ACC112 (cell line): ENCODE measurements at regions not wholly inside any gene's neighbourhood (a gene's known extent, or its start where the extent isn't known, plus 50 kb on each side); places are given as distances from the start of the nearest gene placed in this dataset.

ENCODE experiments used
- H2AFZ ChIP-seq: fragments of 200-600 bp; sonication (generic); one replicate; pipeline ENCODE4 v1.6.0; 2017; ENCODE audit warnings: antibody characterized with exemption, low read length; ENCODE audit not compliant: unreplicated experiment
- H3K27ac ChIP-seq: fragments of 200-600 bp; sonication (generic); 2 replicates; pipeline ENCODE4 v1.5.1; 2014; ENCODE audit warnings: low read depth, mild to moderate bottlenecking, antibody characterized with exemption, low read length, moderate library complexity
- H3K27me3 ChIP-seq: fragments of 200-600 bp; sonication (generic); 2 replicates; pipeline ENCODE4 v1.6.1; 2014; ENCODE audit warnings: mild to moderate bottlenecking, antibody characterized with exemption, low read length, moderate library complexity, mixed read lengths; ENCODE audit not compliant: insufficient read depth
- H3K36me3 ChIP-seq: fragments of 200-600 bp; sonication (generic); 2 replicates; pipeline ENCODE4 v1.6.1; 2016; ENCODE audit warnings: mild to moderate bottlenecking, antibody characterized with exemption, low read length, moderate library complexity, mixed read lengths; ENCODE audit not compliant: insufficient read depth
- H3K4me1 ChIP-seq: fragments of 200-600 bp; sonication (generic); one replicate; pipeline ENCODE4 v1.6.1; 2016; ENCODE audit warnings: low read length, mixed read lengths; ENCODE audit not compliant: insufficient read depth, unreplicated experiment, control insufficient read depth
- H3K4me3 ChIP-seq: fragments of 200-600 bp; sonication (generic); 2 replicates; pipeline ENCODE4 v1.5.1; 2014; ENCODE audit warnings: mild to moderate bottlenecking, low read depth, low read length
- H3K79me2 ChIP-seq: fragments of 200-600 bp; sonication (generic); one replicate; pipeline ENCODE4 v1.6.0; 2016; ENCODE audit warnings: low read length; ENCODE audit not compliant: control insufficient read depth, unreplicated experiment, insufficient read depth

DNA sequence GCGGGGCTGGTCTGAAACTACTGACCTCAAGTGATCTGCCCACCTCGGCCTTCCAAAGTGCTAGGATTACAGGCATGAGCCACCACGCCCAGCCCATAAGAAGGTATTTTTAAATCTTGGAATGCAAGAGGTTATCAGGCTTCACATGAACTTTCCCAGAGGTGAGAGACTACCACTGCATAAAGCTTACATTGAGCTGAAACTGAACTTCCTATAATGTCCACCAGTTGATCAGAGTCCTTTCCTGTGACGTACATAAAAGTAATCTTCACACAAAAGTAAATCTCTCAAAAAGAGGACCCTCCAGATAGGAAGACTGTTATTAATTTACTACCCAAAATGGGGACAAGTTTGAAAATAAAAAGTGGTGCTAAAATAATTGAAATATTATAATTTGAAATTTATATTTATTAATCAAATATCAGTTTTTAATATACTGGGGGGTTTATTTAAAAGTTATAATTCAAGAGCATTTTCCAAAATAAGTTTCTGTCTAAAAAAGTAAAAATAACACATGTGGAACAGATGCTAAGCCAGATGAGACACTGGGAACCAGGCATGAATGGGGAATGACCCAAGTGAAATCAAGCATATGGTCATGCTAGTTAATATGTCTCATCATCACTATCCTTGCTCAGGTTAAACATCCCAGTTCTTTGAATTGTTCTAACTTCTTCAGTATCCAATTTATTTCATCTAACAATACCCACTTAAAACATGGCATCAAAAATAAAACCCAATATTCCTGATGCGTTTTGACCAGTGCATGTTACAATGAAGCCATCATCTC lies 269.9 kb upstream of the UBE2E2 start:
- no peak overlapping the region for H3K27ac ChIP-seq

DNA sequence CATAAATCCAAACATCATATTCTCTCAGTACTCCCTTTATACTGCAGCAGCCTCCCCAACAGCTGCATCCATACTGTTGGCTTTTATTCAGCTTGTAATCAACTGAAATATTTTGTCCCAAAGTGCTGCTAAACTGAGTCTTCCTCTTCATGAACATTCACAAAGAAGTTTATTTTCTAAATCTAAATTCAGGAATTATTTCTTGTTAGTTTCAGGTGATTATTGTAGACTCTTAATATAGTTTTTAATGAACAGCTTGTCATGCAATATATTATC lies 269.3 kb upstream of the UBE2E2 start:
- Histone ChIP-seq H3K27me3 (no peaks in the 10 kb centered on the region), H3K4me3 (no peak overlapping the region), H3K27ac (no peak overlapping the region), H3K36me3 (no peaks in the 10 kb centered on the region), H3K4me1 (no peaks in the 10 kb centered on the region), H3K79me2 (no peaks in the 10 kb centered on the region), H2AFZ (no peak overlapping the region)

More for the DNA sequence above, 269.9 kb upstream of the UBE2E2 start:
- Histone ChIP-seq H3K4me3 (no peak overlapping the region), H3K36me3 (no peaks in the 10 kb centered on the region), H3K27me3 (no peaks in the 10 kb centered on the region), H2AFZ (no peak overlapping the region), H3K79me2 (no peaks in the 10 kb centered on the region), H3K4me1 (no peaks in the 10 kb centered on the region)

DNA sequence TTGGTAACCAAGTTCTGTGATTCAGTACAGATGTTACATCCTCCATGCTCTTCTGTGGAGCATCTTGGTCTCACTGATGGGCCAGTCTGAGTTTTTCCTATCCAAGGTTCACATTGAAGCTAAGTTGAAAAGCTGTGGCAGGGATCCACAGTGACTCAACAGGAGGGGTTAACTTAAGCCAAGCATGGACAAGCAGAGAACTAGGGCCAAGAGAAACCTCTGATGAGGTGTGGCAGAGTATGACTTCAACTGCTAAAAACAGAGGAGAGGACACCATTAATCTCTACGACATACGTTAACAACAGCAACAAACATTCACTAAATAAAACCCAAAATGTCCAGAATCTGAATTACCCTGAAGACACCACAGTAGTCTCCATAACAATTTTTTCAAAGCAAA lies 268.1 kb upstream of the UBE2E2 start:
- H3K27ac ChIP-seq, result no peak overlapping the region
- no peaks in the 10 kb centered on the region for H3K27me3 ChIP-seq

DNA sequence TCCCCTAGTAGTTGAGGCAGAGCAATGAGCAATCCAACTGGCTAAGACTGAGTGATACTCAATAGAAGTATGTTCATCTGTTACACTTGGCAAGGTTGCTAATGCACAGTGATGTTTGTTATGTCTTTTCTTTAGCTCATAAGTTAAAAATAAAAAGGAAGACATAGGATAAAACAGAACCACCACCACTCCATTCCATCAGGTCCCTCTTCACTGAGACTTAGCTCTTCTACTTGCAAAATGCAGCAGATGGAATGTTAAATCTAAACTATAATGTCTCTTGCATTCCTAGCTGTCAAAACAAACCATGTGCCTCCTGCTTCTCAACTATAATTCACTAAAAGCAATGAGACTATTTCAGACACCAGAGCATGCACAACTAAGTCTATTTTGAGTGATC lies 265.6 kb upstream of the UBE2E2 start:
- Histone ChIP-seq H3K4me3 (no peak overlapping the region), H3K4me1 (no peaks in the 10 kb centered on the region), H3K36me3 (no peaks in the 10 kb centered on the region), H3K27ac (no peak overlapping the region), H3K27me3 (peaks cover 4% of the 10 kb centered on the region; the same call in 1 of the 2 replicates), H2AFZ (no peak overlapping the region), H3K79me2 (no peaks in the 10 kb centered on the region)

More for the DNA sequence above, 268.1 kb upstream of the UBE2E2 start:
- no peaks in the 10 kb centered on the region for H3K79me2 ChIP-seq
- H3K4me1 ChIP-seq, result no peaks in the 10 kb centered on the region
- no peaks in the 10 kb centered on the region for H3K36me3 ChIP-seq
- no peak overlapping the region for H3K4me3 ChIP-seq
- H2AFZ ChIP-seq, result no peak overlapping the region

DNA sequence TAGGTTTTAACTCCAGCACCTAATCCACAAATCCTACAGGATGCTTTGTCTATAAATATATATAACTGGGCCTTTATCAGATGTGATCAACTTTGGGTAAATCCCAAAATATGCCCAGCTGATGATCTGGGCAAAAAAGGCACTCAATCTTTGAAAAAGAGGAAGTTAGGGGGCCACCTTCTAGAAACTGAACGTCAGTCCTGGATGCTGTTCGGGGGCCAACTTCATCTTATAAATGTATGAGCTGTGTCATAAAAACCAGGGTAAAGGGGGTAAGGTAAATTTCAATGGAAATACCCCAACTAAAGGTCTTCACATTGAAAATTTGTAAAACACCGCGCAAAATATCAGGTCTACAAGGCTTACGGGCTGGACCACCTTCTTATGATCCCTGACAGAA lies 264.4 kb upstream of the UBE2E2 start:
- Histone ChIP-seq H3K36me3 (no peaks in the 10 kb centered on the region), H3K4me1 (no peaks in the 10 kb centered on the region), H2AFZ (no peak overlapping the region), H3K79me2 (no peaks in the 10 kb centered on the region), H3K27ac (no peak overlapping the region), H3K4me3 (no peak overlapping the region), H3K27me3 (peaks cover 4% of the 10 kb centered on the region; the same call in 1 of the 2 replicates)

DNA sequence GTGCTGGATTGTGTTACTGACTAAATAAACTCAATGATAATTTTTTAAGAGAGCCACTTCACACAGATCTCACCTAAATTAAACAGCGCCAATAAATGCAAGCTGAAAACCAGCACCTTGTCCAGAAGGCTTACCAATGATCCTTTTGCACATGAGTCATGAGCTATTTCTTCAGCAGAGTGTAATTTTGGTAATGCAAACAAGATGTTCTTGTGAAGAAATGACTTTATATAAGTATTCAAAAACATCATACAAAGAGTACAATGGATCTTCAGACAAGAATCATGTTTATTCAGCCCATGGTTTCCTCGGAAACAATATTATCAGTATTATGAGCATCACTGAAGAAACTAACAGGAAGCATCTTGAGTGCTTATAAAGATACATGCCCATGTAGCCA lies 263.8 kb upstream of the UBE2E2 start:
- no peaks in the 10 kb centered on the region for H3K4me1 ChIP-seq
- no peak overlapping the region for H3K4me3 ChIP-seq
- H3K36me3 ChIP-seq, result no peaks in the 10 kb centered on the region
- no peaks in the 10 kb centered on the region for H3K79me2 ChIP-seq
- no peak overlapping the region for H2AFZ ChIP-seq
- H3K27me3 ChIP-seq, result peaks cover 4% of the 10 kb centered on the region; the same call in 1 of the 2 replicates
- no peak overlapping the region for H3K27ac ChIP-seq

DNA sequence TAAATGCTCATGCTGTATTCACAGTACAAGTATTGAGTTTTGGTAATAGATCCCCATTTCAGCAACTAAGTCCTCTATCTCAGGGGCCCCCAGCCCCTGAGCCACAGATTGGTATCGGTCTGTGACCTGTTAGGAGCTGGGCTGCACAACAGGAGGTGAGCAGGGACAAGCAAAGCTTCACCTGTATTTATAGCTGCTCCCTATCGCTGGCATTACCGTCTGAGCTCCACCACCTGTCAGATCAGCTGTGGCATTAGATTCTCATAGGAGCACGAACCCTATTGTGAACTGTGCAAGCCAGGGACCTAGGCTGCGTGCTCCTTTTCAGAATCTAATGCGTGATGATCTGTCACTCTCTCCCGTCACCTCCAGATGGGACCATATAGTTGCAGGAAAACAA lies 262.8 kb upstream of the UBE2E2 start:
- Histone ChIP-seq H3K4me1 (no peaks in the 10 kb centered on the region), H3K27ac (no peak overlapping the region), H3K27me3 (peaks cover 4% of the 10 kb centered on the region; the same call in 1 of the 2 replicates), H3K4me3 (no peak overlapping the region), H2AFZ (no peak overlapping the region), H3K36me3 (no peaks in the 10 kb centered on the region), H3K79me2 (no peaks in the 10 kb centered on the region)

DNA sequence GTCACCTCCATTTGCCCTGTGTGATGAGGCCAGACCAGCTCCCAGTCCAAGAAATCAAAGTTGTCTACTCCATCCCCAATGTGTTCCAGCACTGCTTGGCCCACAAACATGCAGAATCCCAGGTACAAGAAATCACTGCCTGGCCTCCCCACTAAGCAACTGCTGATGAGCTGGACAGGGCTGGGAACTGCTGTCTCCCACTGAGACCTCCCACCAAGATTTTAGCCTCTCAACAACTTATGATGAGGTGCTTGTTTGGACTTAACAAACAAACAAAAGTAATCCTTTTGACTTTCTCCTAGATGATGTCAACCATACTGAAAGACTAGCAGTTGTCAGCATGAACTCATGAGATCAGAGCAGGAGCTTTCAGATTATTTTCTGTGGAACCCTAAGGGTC lies 260.1 kb upstream of the UBE2E2 start:
- Histone ChIP-seq H3K27ac (no peak overlapping the region), H2AFZ (no peak overlapping the region), H3K4me3 (no peak overlapping the region), H3K79me2 (no peaks in the 10 kb centered on the region), H3K27me3 (peaks cover 4% of the 10 kb centered on the region; the same call in 1 of the 2 replicates), H3K4me1 (no peaks in the 10 kb centered on the region), H3K36me3 (no peaks in the 10 kb centered on the region)

DNA sequence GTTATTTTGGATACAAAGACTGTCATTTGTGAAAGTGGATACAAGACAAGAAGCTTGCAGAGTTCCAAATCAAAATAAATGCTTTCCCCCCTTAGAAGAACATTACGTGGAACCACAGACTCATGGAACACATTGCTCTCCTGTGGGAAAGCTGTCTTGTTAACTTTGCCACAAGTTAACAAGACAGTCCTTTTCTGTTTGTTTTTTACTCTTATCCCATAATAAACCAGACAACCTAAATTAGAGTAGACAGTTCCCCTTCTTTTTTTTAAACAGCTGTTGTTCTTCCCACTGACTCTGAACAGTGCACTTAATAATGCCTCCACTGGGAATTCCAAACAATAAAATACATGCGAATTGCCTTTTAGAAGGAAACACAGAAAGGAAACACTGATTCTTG lies 255.3 kb upstream of the UBE2E2 start:
- no peak overlapping the region for H3K27ac ChIP-seq
- no peaks in the 10 kb centered on the region for H3K79me2 ChIP-seq
- H3K27me3 ChIP-seq, result no peaks in the 10 kb centered on the region
- H3K4me3 ChIP-seq, result no peak overlapping the region
- no peaks in the 10 kb centered on the region for H3K36me3 ChIP-seq
- no peaks in the 10 kb centered on the region for H3K4me1 ChIP-seq
- H2AFZ ChIP-seq, result no peak overlapping the region

DNA sequence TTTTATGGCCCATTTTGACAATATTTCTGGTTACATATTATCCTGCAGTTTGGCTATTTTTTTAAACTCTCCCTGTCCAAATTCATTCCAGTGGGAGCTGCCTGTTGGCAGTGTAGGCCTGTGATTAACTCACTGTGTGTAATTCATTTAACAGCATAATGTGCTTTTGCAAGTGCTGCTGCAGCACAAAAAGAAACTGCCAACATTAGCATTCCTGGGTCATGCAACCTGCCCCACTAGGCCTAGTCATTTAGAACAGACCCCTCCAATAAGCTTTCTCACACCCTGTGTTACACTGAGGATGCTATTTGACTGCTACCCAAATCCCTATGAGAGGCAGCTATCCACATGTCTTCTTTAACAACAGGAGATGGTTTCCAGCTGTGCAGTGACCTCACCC lies 251.2 kb upstream of the UBE2E2 start:
- H3K4me1 ChIP-seq, result no peaks in the 10 kb centered on the region
- no peaks in the 10 kb centered on the region for H3K79me2 ChIP-seq
- H2AFZ ChIP-seq, result no peak overlapping the region
- no peaks in the 10 kb centered on the region for H3K27me3 ChIP-seq
- H3K27ac ChIP-seq, result no peak overlapping the region
- H3K36me3 ChIP-seq, result no peaks in the 10 kb centered on the region
- H3K4me3 ChIP-seq, result no peak overlapping the region

DNA sequence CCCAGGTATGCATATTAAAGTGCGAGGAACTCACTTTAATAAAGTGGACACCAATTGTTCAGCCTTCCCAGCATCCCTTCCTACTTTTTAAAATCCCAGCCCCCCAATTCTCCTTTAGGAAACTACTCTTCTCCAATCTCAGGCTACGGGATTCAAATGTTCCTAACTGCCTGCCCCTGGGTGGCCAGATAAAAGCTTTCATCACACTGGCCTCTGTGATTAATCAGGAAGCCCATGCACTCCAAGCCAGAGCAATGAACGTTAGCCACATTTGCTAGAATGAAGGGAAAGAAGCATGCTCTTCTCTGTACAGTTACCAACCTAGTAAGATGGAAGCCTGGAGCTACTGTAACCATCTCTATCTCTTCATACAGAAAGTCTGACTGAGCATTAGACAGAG lies 250.3 kb upstream of the UBE2E2 start:
- no peaks in the 10 kb centered on the region for H3K79me2 ChIP-seq
- H2AFZ ChIP-seq, result no peak overlapping the region
- H3K36me3 ChIP-seq, result no peaks in the 10 kb centered on the region
- H3K4me1 ChIP-seq, result no peaks in the 10 kb centered on the region
- no peaks in the 10 kb centered on the region for H3K27me3 ChIP-seq
- no peak overlapping the region for H3K4me3 ChIP-seq
- H3K27ac ChIP-seq, result no peak overlapping the region
